Thoracic aorta (tissue), 2 donors: ENCODE measurements at regions not wholly inside any gene's neighbourhood (a gene's known extent, or its start where the extent isn't known, plus 50 kb on each side); places are given as distances from the start of the nearest gene placed in this dataset.

Source experiments
- ATAC-seq: fragments of 150-250 bp; one replicate; pipeline ENCODE4 v1.8.0; 2017; ENCODE audit warnings: low read depth; ENCODE audit not compliant: insufficient number of reproducible peaks, low FRiP score
- DNase-seq: peaks from one replicate; pipeline ENCODE4 v3.0.0-alpha.2; 2020; ENCODE audit warnings: low spot score
- H3K27ac ChIP-seq, 2 donors: fragments of 200-600 bp; sonication (generic); 1 replicate in 1 of 2; 2 replicates in 1 of 2; pipeline ENCODE4 v1.5.1; 2016; ENCODE audit warnings: mild to moderate bottlenecking in 2 of 2, moderate library complexity in 2 of 2
- H3K27me3 ChIP-seq: fragments of 200-600 bp; sonication (generic); replicated peaks from 2 replicates; pipeline ENCODE4 v1.6.0; 2016; ENCODE audit warnings: mild to moderate bottlenecking; ENCODE audit not compliant: insufficient read depth
- H3K36me3 ChIP-seq: fragments of 200-600 bp; sonication (generic); one replicate; pipeline ENCODE4 v1.5.1; 2016
- H3K4me1 ChIP-seq, 2 donors: fragments of 200-600 bp; sonication (generic); 1 replicate in 1 of 2; 2 replicates in 1 of 2; pipeline versions ENCODE4 v1.5.1 to v1.6.0; 2016; ENCODE audit warnings: low read depth in 2 of 2, mild to moderate bottlenecking in 1 of 2; ENCODE audit not compliant: control insufficient read depth in 1 of 2
- H3K4me3 ChIP-seq: fragments of 200-600 bp; sonication (generic); 2 replicates; pipeline ENCODE4 v1.5.1; 2016; ENCODE audit warnings: mild to moderate bottlenecking
- H3K9me3 ChIP-seq: fragments of 200-600 bp; sonication (generic); 2 replicates; pipeline ENCODE4 v1.5.1; 2016
- CTCF ChIP-seq: fragments of 200-600 bp; sonication (generic); IDR thresholded peaks from one replicate; pipeline ENCODE4 v1.5.1; 2019; ENCODE audit warnings: antibody characterized with exemption

GRCh38 chr20:60804918-60805630 lies 447.0 kb upstream of the CDH4 start:
- H3K27me3 ChIP-seq: no peaks in the 10 kb centered on the region
- H3K4me3 ChIP-seq: no peak overlapping the region
- no peak for TF ChIP-seq CTCF
- H3K4me1 ChIP-seq: no peaks in the 10 kb centered on the region
- no peaks in the 10 kb centered on the region for H3K36me3 ChIP-seq
- DNase-seq: no peak
- no peaks in the 10 kb centered on the region for H3K9me3 ChIP-seq
- no peak for ATAC-seq
- no peak overlapping the region for H3K27ac ChIP-seq

GRCh38 chr20:60806354-60806753 lies 445.7 kb upstream of the CDH4 start:
- H3K27me3 ChIP-seq: no peaks in the 10 kb centered on the region
- H3K27ac ChIP-seq: no peak overlapping the region
- no peaks in the 10 kb centered on the region for H3K36me3 ChIP-seq
- H3K4me3 ChIP-seq: no peak overlapping the region
- DNase-seq: no peak
- no peak for TF ChIP-seq CTCF
- no peak for ATAC-seq
- no peaks in the 10 kb centered on the region for H3K4me1 ChIP-seq
- H3K9me3 ChIP-seq: no peaks in the 10 kb centered on the region

GRCh38 chr20:60806824-60807223 lies 445.2 kb upstream of the CDH4 start:
- TF ChIP-seq CTCF: no peak
- Histone ChIP-seq H3K27me3 (no peaks in the 10 kb centered on the region), H3K27ac (no peak overlapping the region), H3K9me3 (no peaks in the 10 kb centered on the region), H3K4me3 (no peak overlapping the region), H3K36me3 (no peaks in the 10 kb centered on the region), H3K4me1 (no peaks in the 10 kb centered on the region)
- DNase-seq: no peak
- ATAC-seq: no peak

GRCh38 chr20:60808003-60808672 lies 443.9 kb upstream of the CDH4 start:
- no peaks in the 10 kb centered on the region for H3K9me3 ChIP-seq
- H3K27me3 ChIP-seq: no peaks in the 10 kb centered on the region
- ATAC-seq (no peak), DNase-seq (no peak)
- no peak overlapping the region for H3K4me3 ChIP-seq
- no peaks in the 10 kb centered on the region for H3K36me3 ChIP-seq
- no peak for TF ChIP-seq CTCF
- H3K27ac ChIP-seq: no peak overlapping the region
- H3K4me1 ChIP-seq: no peaks in the 10 kb centered on the region

GRCh38 chr20:60808701-60809100 lies 443.4 kb upstream of the CDH4 start:
- H3K4me1 ChIP-seq: no peaks in the 10 kb centered on the region
- TF ChIP-seq CTCF: no peak
- no peak for DNase-seq

More at GRCh38 chr20:60808701-60809100, 443.4 kb upstream of the CDH4 start:
- no peak overlapping the region for H3K27ac ChIP-seq
- no peak overlapping the region for H3K4me3 ChIP-seq
- ATAC-seq: no peak
- H3K9me3 ChIP-seq: no peaks in the 10 kb centered on the region
- H3K27me3 ChIP-seq: no peaks in the 10 kb centered on the region
- H3K36me3 ChIP-seq: no peaks in the 10 kb centered on the region
